Activated B cell treated with CpG ODN at 0.5 μM for 24 hours (primary cell): ENCODE measurements at regions not wholly inside any gene's neighbourhood (a gene's known extent, or its start where the extent isn't known, plus 50 kb on each side); places are given as distances from the start of the nearest gene placed in this dataset.

Experiments
- ATAC-seq: fragments of 200-7000 bp; cut with Tn5 transposase; one replicate; pipeline ENCODE4 v1.10.0; 2021; ENCODE audit warnings: low read depth, mild to moderate bottlenecking, moderate library complexity
- CTCF ChIA-PET: fragments of 350-600 bp; sonication (Branson Sonifier 250); formaldehyde crosslinking; loops from one replicate; lab custom pipeline; 2021; ENCODE audit warnings: antibody characterized with exemption; lab: Charles Lee
- POLR2A ChIA-PET: fragments of 350-600 bp; sonication (Branson Sonifier 250); formaldehyde crosslinking; loops from one replicate; lab custom pipeline; 2021; ENCODE audit warnings: antibody characterized with exemption; lab: Charles Lee
- DNase-seq: peaks from one replicate; pipeline ENCODE4 v3.0.0; 2022
- H3K27ac Mint-ChIP-seq: one replicate; pipeline ENCODE4 v1.8.0; 2020; ENCODE audit warnings: mixed read lengths
- H3K27me3 Mint-ChIP-seq: one replicate; pipeline ENCODE4 v1.8.0; 2021; ENCODE audit warnings: mixed read lengths
- H3K36me3 Mint-ChIP-seq: one replicate; pipeline ENCODE4 v1.8.0; 2021; ENCODE audit warnings: low read depth, mixed read lengths
- H3K4me1 Mint-ChIP-seq: one replicate; pipeline ENCODE4 v1.8.0; 2021; ENCODE audit warnings: mixed read lengths
- H3K4me3 Mint-ChIP-seq: one replicate; pipeline ENCODE4 v1.8.0; 2020; ENCODE audit warnings: mild to moderate bottlenecking, mixed read lengths
- H3K9me3 Mint-ChIP-seq: one replicate; pipeline ENCODE4 v1.8.0; 2020; ENCODE audit warnings: mixed read lengths
- intact Hi-C: fragments of 100-400 bp; cut with micrococcal nuclease; formaldehyde crosslinking; loops from one replicate; pipeline ENCODE4 v1.15.1; 2024
- TF ChIP-seq, protein P1 (sequence below): fragments of 200-600 bp; IDR thresholded peaks from one replicate; pipeline ENCODE4 v1.8.0; 2022; ENCODE audit warnings: antibody characterized with exemption, mild to moderate bottlenecking

DNA sequence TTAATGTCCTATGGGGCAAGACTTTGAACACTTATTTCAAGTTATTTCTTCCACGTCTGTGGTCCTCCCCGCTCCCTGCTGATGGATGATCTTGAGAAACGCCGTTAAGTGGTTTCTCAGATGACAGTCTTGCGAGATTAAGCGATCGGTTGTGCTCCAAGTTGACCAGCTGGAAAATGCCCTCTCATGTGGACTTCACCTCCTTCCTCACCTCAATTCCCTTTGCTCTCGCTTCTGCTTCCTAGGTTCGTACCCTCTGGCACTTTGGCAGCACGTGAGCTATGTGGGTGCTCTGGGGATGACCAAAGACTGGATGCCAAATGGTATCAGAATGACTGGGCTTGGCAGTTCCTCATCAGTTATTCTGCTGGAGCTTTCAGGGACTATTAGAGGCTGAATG lies 480.0 kb downstream of the ZNF536 start:
- Mint-ChIP-seq H3K27me3 (no peaks in the 10 kb centered on the region), H3K4me1 (no peaks in the 10 kb centered on the region), H3K9me3 (no peaks in the 10 kb centered on the region), H3K27ac (no peak overlapping the region), H3K36me3 (no peaks in the 10 kb centered on the region), H3K4me3 (no peak overlapping the region)
- TF ChIP-seq, protein P1, sequence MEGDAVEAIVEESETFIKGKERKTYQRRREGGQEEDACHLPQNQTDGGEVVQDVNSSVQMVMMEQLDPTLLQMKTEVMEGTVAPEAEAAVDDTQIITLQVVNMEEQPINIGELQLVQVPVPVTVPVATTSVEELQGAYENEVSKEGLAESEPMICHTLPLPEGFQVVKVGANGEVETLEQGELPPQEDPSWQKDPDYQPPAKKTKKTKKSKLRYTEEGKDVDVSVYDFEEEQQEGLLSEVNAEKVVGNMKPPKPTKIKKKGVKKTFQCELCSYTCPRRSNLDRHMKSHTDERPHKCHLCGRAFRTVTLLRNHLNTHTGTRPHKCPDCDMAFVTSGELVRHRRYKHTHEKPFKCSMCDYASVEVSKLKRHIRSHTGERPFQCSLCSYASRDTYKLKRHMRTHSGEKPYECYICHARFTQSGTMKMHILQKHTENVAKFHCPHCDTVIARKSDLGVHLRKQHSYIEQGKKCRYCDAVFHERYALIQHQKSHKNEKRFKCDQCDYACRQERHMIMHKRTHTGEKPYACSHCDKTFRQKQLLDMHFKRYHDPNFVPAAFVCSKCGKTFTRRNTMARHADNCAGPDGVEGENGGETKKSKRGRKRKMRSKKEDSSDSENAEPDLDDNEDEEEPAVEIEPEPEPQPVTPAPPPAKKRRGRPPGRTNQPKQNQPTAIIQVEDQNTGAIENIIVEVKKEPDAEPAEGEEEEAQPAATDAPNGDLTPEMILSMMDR = no peak
- ChIA-PET POLR2A (no interaction called here), CTCF (no interaction called here)
- DNase-seq (no peak), ATAC-seq (no peak)
- intact Hi-C loops = no loop called here

DNA sequence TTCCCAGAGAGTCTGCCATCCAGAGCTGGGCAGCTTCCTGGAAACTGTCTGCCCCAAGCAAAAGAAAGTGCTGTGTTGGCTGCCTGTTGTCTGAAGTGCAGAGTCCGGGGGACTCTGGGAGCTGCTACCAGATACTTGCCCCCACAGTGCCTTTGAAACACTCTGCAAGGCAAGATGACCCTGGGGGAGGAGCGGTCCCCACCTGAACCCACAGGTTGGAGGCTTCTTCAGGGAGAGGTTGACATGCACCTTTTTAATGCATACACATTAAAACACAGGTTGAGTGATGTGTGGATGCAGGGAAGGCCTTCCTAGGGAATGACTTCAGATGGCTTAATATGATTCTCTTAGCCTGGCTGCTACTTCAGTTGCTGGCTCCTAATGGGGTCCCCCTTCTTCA lies 479.5 kb downstream of the ZNF536 start:
- POLR2A ChIA-PET = no interaction called here
- intact Hi-C loops = no loop called here
- H3K4me1 Mint-ChIP-seq = no peaks in the 10 kb centered on the region
- no peaks in the 10 kb centered on the region for H3K36me3 Mint-ChIP-seq
- H3K9me3 Mint-ChIP-seq = no peaks in the 10 kb centered on the region
- H3K27me3 Mint-ChIP-seq = no peaks in the 10 kb centered on the region
- CTCF ChIA-PET = no interaction called here
- TF ChIP-seq, protein P1 = no peak
- no peak overlapping the region for H3K4me3 Mint-ChIP-seq
- no peak overlapping the region for H3K27ac Mint-ChIP-seq
- DNase-seq (no peak), ATAC-seq (no peak)

DNA sequence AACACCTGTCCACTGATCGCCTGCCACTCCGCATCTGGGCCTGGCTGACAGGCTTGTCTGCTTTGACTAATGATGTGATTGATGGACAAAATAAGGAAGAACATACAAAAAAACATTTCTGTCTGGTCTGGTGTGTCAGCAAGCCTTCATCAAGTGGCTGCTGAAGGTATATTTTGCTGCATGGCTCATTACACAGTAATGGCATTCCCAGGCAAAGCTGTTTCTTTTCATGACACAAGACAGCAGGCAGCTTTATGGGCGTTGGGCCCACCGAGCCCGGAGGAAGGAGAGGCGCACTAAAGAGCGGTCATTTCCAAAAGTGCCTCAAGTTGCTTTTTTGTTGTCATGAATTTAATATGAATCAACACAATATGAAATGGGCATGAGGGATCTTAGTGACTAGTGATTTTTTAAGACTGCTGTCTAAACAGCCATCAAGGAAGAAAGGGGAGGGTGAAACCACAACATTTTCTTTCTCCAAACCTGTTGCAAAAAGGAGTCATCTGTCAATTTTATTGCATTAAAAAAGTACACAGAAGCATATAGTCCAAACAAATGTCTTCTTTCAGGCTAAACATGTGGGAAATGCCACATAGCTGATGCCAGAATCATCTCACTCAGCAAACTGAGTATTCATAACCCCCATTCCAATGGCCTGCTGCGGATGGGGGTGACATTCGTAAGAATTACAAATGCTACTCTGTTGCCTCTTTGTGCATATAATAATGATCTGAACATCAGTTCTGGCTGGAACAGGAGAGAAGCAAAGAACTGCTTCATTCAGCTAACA lies 476.6 kb downstream of the ZNF536 start:
- intact Hi-C loops = no loop called here
- Mint-ChIP-seq H3K27ac (no peak overlapping the region), H3K4me1 (no peaks in the 10 kb centered on the region), H3K27me3 (no peaks in the 10 kb centered on the region), H3K4me3 (no peak overlapping the region), H3K36me3 (no peaks in the 10 kb centered on the region), H3K9me3 (no peaks in the 10 kb centered on the region)
- POLR2A ChIA-PET = no interaction called here
- no peak for ATAC-seq
- CTCF ChIA-PET = no interaction called here
- no peak for DNase-seq
- TF ChIP-seq, protein P1 = no peak

DNA sequence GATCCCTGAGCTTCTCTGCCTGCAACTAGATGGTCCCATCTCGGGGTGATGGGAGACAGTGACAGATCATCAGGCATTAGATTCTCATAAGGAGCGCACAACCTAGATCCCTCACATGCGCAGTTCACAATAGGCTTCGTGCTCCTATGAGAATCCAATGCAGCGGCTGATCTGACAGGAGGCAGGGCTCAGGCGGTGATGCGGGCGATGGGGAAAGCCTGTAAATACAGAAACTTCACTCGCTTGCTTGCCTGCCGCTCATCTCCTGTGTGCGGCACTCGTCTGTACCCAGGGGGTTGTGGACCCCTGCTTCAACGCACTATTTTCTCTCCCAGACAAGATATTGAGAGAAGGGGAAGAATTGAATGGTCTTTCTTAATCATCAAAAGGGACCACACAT lies 473.9 kb downstream of the ZNF536 start:
- ChIA-PET POLR2A (no interaction called here), CTCF (no interaction called here)
- no peaks in the 10 kb centered on the region for H3K4me1 Mint-ChIP-seq
- H3K36me3 Mint-ChIP-seq = no peaks in the 10 kb centered on the region
- H3K27ac Mint-ChIP-seq = no peak overlapping the region
- ATAC-seq (no peak), DNase-seq (no peak)
- H3K9me3 Mint-ChIP-seq = no peaks in the 10 kb centered on the region
- intact Hi-C loops = no loop called here
- TF ChIP-seq, protein P1 = no peak
- H3K4me3 Mint-ChIP-seq = no peak overlapping the region
- no peaks in the 10 kb centered on the region for H3K27me3 Mint-ChIP-seq

DNA sequence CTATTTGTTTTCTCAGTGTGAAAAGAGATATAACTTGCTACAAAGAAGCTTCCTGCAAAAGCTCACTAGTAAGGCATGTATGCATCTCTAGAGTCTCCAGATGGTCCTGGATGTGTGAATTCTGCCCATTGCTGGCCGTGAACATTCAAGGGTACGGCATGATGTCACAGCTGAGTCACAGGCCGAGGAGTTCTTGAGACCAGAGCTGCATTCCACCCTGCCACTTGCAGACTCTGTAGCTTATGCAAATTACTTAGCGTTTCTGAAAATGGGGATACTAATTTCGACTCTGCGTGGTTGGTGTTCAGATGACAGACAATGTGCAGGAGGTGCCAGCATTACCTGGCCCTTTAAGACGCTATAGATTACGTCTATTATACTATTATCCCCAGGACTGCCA lies 470.7 kb downstream of the ZNF536 start:
- Mint-ChIP-seq H3K4me3 (no peak overlapping the region), H3K4me1 (no peaks in the 10 kb centered on the region), H3K27me3 (no peaks in the 10 kb centered on the region), H3K36me3 (no peaks in the 10 kb centered on the region), H3K9me3 (peaks cover 3% of the 10 kb centered on the region), H3K27ac (no peak overlapping the region)
- CTCF ChIA-PET = no interaction called here
- intact Hi-C loops = no loop called here
- ATAC-seq (no peak), DNase-seq (no peak)
- TF ChIP-seq, protein P1 = no peak
- POLR2A ChIA-PET = no interaction called here
